GM19025 (cell line): ENCODE measurements at regions not wholly inside any gene's neighbourhood (a gene's known extent, or its start where the extent isn't known, plus 50 kb on each side); places are given as distances from the start of the nearest gene placed in this dataset.
"Not testable (repeated sequence)": the region's sequence is repeated elsewhere in the genome, so short reads cannot be mapped to it uniquely, and the experiment has no call there.

Source experiments
- ATAC-seq: cut with Tn5 transposase; IDR thresholded peaks from one replicate; pipeline ENCODE4 v1.9.1; 2021; ENCODE audit warnings: mild to moderate bottlenecking, low read depth, moderate library complexity; ENCODE audit not compliant: unreplicated experiment

GRCh38 chr20:48448666-48449600 lies 378.9 kb downstream of the PREX1 start:
- ATAC-seq: no peak

GRCh38 chr20:48447456-48447855 lies 380.3 kb downstream of the PREX1 start:
- ATAC-seq: no peak

- no peak for ATAC-seq
Observed at GRCh38 chr20:48445827-48446226, 382.0 kb downstream of the PREX1 start.

GRCh38 chr20:48444249-48444648 lies 383.6 kb downstream of the PREX1 start:
- no peak for ATAC-seq

- no peak for ATAC-seq
Observed at GRCh38 chr20:48440916-48441315, 386.9 kb downstream of the PREX1 start.

GRCh38 chr20:48440261-48440660 lies 387.5 kb downstream of the PREX1 start:
- ATAC-seq: not testable (repeated sequence)

GRCh38 chr20:48437146-48437545 lies 390.7 kb downstream of the PREX1 start:
- ATAC-seq: no peak

GRCh38 chr20:48436609-48437008 lies 391.2 kb downstream of the PREX1 start:
- not testable (repeated sequence) for ATAC-seq

GRCh38 chr20:48433178-48433577 lies 394.6 kb downstream of the PREX1 start:
- no peak for ATAC-seq

GRCh38 chr20:48432494-48432832 lies 395.3 kb downstream of the PREX1 start:
- no peak for ATAC-seq

GRCh38 chr20:48431653-48432493 lies 395.9 kb downstream of the PREX1 start:
- ATAC-seq: no peak

- no peak for ATAC-seq
Observed at GRCh38 chr20:48426630-48427029, 401.2 kb downstream of the PREX1 start.

- no peak for ATAC-seq
Observed at GRCh38 chr20:48425817-48426612, 401.8 kb downstream of the PREX1 start.

- ATAC-seq: no peak
Observed at GRCh38 chr20:48425321-48425720, 402.5 kb downstream of the PREX1 start.

GRCh38 chr20:48422242-48422960 lies 405.4 kb downstream of the PREX1 start:
- ATAC-seq: no peak

GRCh38 chr20:48421547-48421946 lies 406.3 kb downstream of the PREX1 start:
- ATAC-seq: no peak

- no peak for ATAC-seq
Observed at GRCh38 chr20:48420176-48420575, 407.6 kb downstream of the PREX1 start.

- no peak for ATAC-seq
Observed at GRCh38 chr20:48419173-48419572, 408.6 kb downstream of the PREX1 start.

- ATAC-seq: no peak
Observed at GRCh38 chr20:48416002-48416401, 411.8 kb downstream of the PREX1 start.

GRCh38 chr20:48414786-48415185 lies 413.0 kb downstream of the PREX1 start:
- ATAC-seq: no peak
